NCI-H69 (cell line): ENCODE measurements at regions not wholly inside any gene's neighbourhood (a gene's known extent, or its start where the extent isn't known, plus 50 kb on each side); places are given as distances from the start of the nearest gene placed in this dataset.

Experiments used
- DNase-seq: peaks from one replicate; lab custom pipeline; 2025; lab: John Stamatoyannopoulos, UW

GRCh38 chr4:30450474-30450873, 269.7 kb upstream of the PCDH7 start:
- no peak for DNase-seq

- no peak for DNase-seq
Measured at GRCh38 chr4:30454504-30454903, 265.7 kb upstream of the PCDH7 start.

GRCh38 chr4:30456716-30457115, 263.5 kb upstream of the PCDH7 start:
- no peak for DNase-seq

GRCh38 chr4:30460818-30461217, 259.4 kb upstream of the PCDH7 start:
- no peak for DNase-seq

GRCh38 chr4:30461218-30461617, 259.0 kb upstream of the PCDH7 start:
- no peak for DNase-seq

- no peak for DNase-seq
Measured at GRCh38 chr4:30462445-30463090, 257.6 kb upstream of the PCDH7 start.

GRCh38 chr4:30471861-30472260, 248.3 kb upstream of the PCDH7 start:
- no peak for DNase-seq

- no peak for DNase-seq
Measured at GRCh38 chr4:30473225-30473624, 246.9 kb upstream of the PCDH7 start.

- no peak for DNase-seq
Measured at GRCh38 chr4:30495251-30495650, 224.9 kb upstream of the PCDH7 start.

GRCh38 chr4:30495651-30496310, 224.4 kb upstream of the PCDH7 start:
- no peak for DNase-seq

- DNase-seq: no peak
Measured at GRCh38 chr4:30511751-30512150, 208.4 kb upstream of the PCDH7 start.

- DNase-seq: no peak
Measured at GRCh38 chr4:30518211-30518610, 202.0 kb upstream of the PCDH7 start.

GRCh38 chr4:30525662-30526315, 194.4 kb upstream of the PCDH7 start:
- no peak for DNase-seq

GRCh38 chr4:30535255-30535654, 184.9 kb upstream of the PCDH7 start:
- DNase-seq: no peak

GRCh38 chr4:30536231-30536630, 183.9 kb upstream of the PCDH7 start:
- DNase-seq: no peak

GRCh38 chr4:30537456-30537855, 182.7 kb upstream of the PCDH7 start:
- DNase-seq: no peak

- DNase-seq: no peak
Measured at GRCh38 chr4:30538794-30539193, 181.4 kb upstream of the PCDH7 start.

GRCh38 chr4:30543057-30543456, 177.1 kb upstream of the PCDH7 start:
- DNase-seq: no peak

- no peak for DNase-seq
Measured at GRCh38 chr4:30553151-30553550, 167.0 kb upstream of the PCDH7 start.

GRCh38 chr4:30553706-30554105, 166.5 kb upstream of the PCDH7 start:
- no peak for DNase-seq

- DNase-seq: no peak
Measured at GRCh38 chr4:30555775-30556174, 164.4 kb upstream of the PCDH7 start.

- DNase-seq: no peak
Measured at GRCh38 chr4:30559481-30559880, 160.7 kb upstream of the PCDH7 start.

- DNase-seq: no peak
Measured at GRCh38 chr4:30586850-30587249, 133.3 kb upstream of the PCDH7 start.
